Right lobe of liver (tissue), 4 donors: ENCODE measurements at regions not wholly inside any gene's neighbourhood (a gene's known extent, or its start where the extent isn't known, plus 50 kb on each side); places are given as distances from the start of the nearest gene placed in this dataset.
"Not testable (repeated sequence)": the region's sequence is repeated elsewhere in the genome, so short reads cannot be mapped to it uniquely, and the experiment has no call there.

Experiments
- CTCF ChIP-seq, 4 donors: fragments of 200-600 bp in 3 of 4; fragments of 450-650 bp in 1 of 4; IDR thresholded peaks; one replicate each; pipeline versions ENCODE4 v1.5.1 to v1.8.0; 2016 to 2022; ENCODE audit warnings: antibody characterized with exemption in 4 of 4, mild to moderate bottlenecking in 2 of 4
- POLR2A ChIP-seq: fragments of 450-650 bp; IDR thresholded peaks from one replicate; pipeline ENCODE4 v1.6.1; 2017; ENCODE audit warnings: antibody characterized with exemption, mild to moderate bottlenecking
- donor health status: DM: no; HTN: no; CAD: no.
- donor health status: DM: no; HTN: no; CAD: no.
- donor health status: DM: no; HTN: yes; CAD: no.

DNA sequence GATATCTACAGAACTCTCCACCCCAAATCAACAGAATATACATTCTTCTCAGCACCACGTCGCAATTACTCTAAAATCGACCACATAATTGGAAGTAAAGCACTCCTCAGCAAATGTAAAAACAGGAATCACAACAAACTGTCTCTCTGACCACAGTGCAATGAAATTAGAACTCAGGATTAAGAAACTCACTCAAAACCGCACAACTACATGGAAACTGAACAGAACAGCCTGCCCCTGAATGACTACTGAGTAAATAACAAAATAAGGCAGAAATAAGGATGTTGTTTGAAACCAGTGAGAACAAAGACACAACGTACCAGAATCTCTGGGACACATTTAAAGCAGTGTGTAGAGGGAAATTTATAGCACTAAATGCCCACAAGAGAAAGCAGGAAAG, 156.3 kb upstream of the SPRY1 start:
- TF ChIP-seq CTCF (IDR thresholded peaks at IDR 0.05); POLR2A: not testable (repeated sequence)
